ENCODE measurements at regions not wholly inside any gene's neighbourhood (a gene's known extent, or its start where the extent isn't known, plus 50 kb on each side); places are given as distances from the start of the nearest gene placed in this dataset.

DNA sequence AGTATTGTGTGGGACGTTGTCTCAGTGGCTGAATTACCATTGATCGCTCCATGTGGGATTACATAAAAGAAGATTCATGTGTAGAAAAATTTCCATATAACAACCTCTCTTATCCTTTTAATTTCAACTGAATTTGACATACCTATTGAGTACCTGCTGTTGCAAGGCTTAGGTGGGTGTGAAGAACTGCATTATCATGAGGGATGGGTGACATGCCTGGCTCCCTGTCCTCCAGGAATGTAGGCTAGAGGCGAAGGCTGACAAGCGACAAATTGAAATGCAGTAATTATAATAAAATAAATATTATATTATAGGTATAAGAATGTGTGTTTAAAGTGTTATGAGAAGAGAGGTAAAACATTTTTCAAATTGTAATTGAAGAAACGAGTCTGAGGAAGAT lies 52.7 kb upstream of the SPESP1 start:
- no peaks in the 10 kb centered on the region for H3K79me1 ChIP-seq (ENCODE audit: insufficient read depth, low read depth, low read length, poor library complexity, severe bottlenecking)
- H3K79me2 ChIP-seq (ENCODE audit: insufficient read depth, low read length) = no peaks in the 10 kb centered on the region
- no peak overlapping the region for H3K4ac ChIP-seq (ENCODE audit: low read depth, low read length)
- Mint-ChIP-seq H3K27me3 (ENCODE audit: low read depth) (peaks cover 27% of the 10 kb centered on the region), H3K27ac (no peak overlapping the region), H3K36me3 (ENCODE audit: insufficient read depth in 1 of 3, low read depth in 3 of 3) (no peaks in the 10 kb centered on the region), H3K4me1 (peaks cover 15% of the 10 kb centered on the region in 2 experiments), H3K9me3 (no peaks in the 10 kb centered on the region), H3K4me3 (no peak overlapping the region)
- no peak overlapping the region for H4K91ac ChIP-seq (ENCODE audit: insufficient read length, low read depth, low read length)
- H3K18ac ChIP-seq (ENCODE audit: insufficient read length, low read depth, low read length) = no peak overlapping the region
- no peak overlapping the region for H2BK12ac ChIP-seq (ENCODE audit: insufficient read length, low read depth, low read length)
- H2AFZ ChIP-seq (ENCODE audit: low read length) = no peak overlapping the region
- no peaks in the 10 kb centered on the region for H4K20me1 ChIP-seq (ENCODE audit: control insufficient read depth, insufficient read depth, insufficient read length)
- WGBS (ENCODE audit: extremely low coverage, insufficient read length, low lambda C conversion rate) = 100% methylated on average over 1 of the region's 5 CpGs
- peaks cover 4% of the 10 kb centered on the region for H3K23me2 ChIP-seq (ENCODE audit: insufficient read length, low read depth, low read length, poor library complexity, severe bottlenecking)
- H2BK5ac ChIP-seq (ENCODE audit: insufficient read length, low read length) = no peak overlapping the region
- H2BK15ac ChIP-seq (ENCODE audit: low read depth, low read length) = no peak overlapping the region
- no peak overlapping the region for H3K23ac ChIP-seq (ENCODE audit: insufficient read length, low read depth, low read length)
- H3K4me1 ChIP-seq (ENCODE audit: insufficient read depth, low read length) = no peaks in the 10 kb centered on the region
- no peak overlapping the region for H3T11ph ChIP-seq (ENCODE audit: low read length)
- TF ChIP-seq, protein P1, sequence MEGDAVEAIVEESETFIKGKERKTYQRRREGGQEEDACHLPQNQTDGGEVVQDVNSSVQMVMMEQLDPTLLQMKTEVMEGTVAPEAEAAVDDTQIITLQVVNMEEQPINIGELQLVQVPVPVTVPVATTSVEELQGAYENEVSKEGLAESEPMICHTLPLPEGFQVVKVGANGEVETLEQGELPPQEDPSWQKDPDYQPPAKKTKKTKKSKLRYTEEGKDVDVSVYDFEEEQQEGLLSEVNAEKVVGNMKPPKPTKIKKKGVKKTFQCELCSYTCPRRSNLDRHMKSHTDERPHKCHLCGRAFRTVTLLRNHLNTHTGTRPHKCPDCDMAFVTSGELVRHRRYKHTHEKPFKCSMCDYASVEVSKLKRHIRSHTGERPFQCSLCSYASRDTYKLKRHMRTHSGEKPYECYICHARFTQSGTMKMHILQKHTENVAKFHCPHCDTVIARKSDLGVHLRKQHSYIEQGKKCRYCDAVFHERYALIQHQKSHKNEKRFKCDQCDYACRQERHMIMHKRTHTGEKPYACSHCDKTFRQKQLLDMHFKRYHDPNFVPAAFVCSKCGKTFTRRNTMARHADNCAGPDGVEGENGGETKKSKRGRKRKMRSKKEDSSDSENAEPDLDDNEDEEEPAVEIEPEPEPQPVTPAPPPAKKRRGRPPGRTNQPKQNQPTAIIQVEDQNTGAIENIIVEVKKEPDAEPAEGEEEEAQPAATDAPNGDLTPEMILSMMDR (conservative IDR thresholded peaks at IDR 0.05) = no peak
- no peak overlapping the region for H2AK5ac ChIP-seq (ENCODE audit: insufficient read length, low read length)
- DNase-seq = no peak
- H4K8ac ChIP-seq (replicated peaks; ENCODE audit: insufficient read length, low read depth, low read length) = no peak overlapping the region
- no peak overlapping the region for H3K27ac ChIP-seq (ENCODE audit: insufficient read length, low read depth, low read length)
- no peaks in the 10 kb centered on the region for H3K9me3 ChIP-seq (ENCODE audit: control insufficient read depth, low read depth, low read length)
- no peak overlapping the region for H3K9ac ChIP-seq (ENCODE audit: extremely low read depth, insufficient read length, low read length)
- no peak overlapping the region for H2BK20ac ChIP-seq (ENCODE audit: low read depth, low read length, poor library complexity, severe bottlenecking)
- no peak overlapping the region for H3K56ac ChIP-seq (ENCODE audit: insufficient read length, low read depth, low read length)
- H4K5ac ChIP-seq (ENCODE audit: insufficient read length, low read depth, low read length) = no peak overlapping the region
- H3K14ac ChIP-seq (ENCODE audit: insufficient read depth, low read length) = no peak overlapping the region
- H3K27me3 ChIP-seq (ENCODE audit: insufficient read depth, low read length) = no peaks in the 10 kb centered on the region; the same call in 1 of the 2 replicates
- no peak overlapping the region for H3K4me2 ChIP-seq (ENCODE audit: insufficient read depth, insufficient read length, low read length)
- no peak overlapping the region for H2BK120ac ChIP-seq (ENCODE audit: low read depth, low read length, poor library complexity, severe bottlenecking)
